IPS DF 4.7 (cell line): ENCODE measurements at regions not wholly inside any gene's neighbourhood (a gene's known extent, or its start where the extent isn't known, plus 50 kb on each side); places are given as distances from the start of the nearest gene placed in this dataset.
"Not testable (repeated sequence)": the region's sequence is repeated elsewhere in the genome, so short reads cannot be mapped to it uniquely, and the experiment has no call there.

Experiments
- DNase-seq: peaks from one replicate; pipeline ENCODE4 v3.0.0-alpha.2; 2013; ENCODE audit warnings: low spot score; ENCODE audit errors: extremely low read depth

DNA sequence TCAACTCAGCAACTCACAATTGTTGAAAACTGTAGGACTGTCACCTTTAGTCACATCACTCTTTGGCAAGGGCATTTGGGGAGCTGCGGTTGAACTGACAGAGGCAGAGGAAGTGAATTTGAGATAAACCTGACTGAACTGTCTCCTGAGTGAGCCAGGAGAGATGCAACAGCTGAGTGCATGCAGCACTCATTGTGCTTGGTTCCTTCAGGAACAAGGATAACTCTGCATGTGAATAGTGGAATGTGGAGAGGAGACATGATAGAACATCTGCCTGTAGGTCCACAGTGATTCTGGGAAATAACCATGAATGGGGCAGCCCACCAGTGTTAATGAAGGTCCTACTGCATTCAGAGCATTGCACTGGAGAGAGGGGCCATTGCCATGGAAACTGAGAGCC lies 494.7 kb downstream of the STK39 start:
- DNase-seq, result no peak

GRCh38 chr2:167750675-167751074 lies 496.7 kb downstream of the STK39 start:
- DNase-seq, result no peak

GRCh38 chr2:167749660-167750059 lies 497.7 kb downstream of the STK39 start:
- DNase-seq, result no peak

- DNase-seq, result no peak
Observed at GRCh38 chr2:167749016-167749415, 498.4 kb downstream of the STK39 start.

- no peak for DNase-seq
Observed at GRCh38 chr2:167748536-167748935, 498.9 kb downstream of the STK39 start.

- DNase-seq, result no peak
Observed at GRCh38 chr2:167745667-167746066, 501.7 kb downstream of the STK39 start.

- not testable (repeated sequence) for DNase-seq
Observed at GRCh38 chr2:167739921-167740320, 507.5 kb downstream of the STK39 start.

DNA sequence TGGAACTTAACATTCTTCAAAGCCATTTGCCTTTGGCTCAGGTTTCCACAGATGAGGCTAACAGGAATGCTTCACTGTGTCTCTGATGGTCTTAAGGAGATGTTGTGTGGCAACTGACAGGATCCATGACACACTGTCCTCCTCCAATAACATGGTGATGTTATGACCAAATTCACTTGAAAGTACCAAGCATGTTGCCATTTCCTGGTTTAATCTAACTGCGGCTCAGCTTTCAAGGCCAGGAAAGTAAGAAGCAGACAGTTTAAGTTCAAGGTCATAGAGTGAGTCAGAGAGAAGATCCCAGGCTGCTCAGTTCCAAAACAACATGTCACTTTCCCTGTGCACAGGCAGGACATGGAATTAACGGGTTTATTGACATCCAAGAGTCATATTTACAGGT lies 513.6 kb downstream of the STK39 start:
- no peak for DNase-seq

DNA sequence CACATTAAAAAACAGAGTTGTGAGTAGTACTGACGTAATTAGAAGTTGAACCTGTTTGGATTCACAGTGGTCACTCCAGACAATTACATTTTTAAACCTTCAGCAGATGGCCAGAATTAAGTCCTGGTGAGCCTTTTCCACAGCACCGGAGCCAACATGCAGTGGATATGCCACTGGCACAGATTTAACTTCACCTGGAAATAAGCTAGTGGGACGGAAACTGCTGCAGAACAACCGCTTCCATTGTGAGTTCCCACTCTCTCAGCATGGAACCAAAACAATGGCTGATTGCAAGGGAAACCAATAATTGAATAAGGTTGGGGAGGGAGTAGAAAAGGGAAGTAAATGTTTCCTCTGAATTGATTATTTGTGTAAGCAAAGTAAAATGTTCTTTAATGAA lies 515.1 kb downstream of the STK39 start:
- DNase-seq, result no peak

GRCh38 chr2:167729911-167730310 lies 517.5 kb downstream of the STK39 start:
- DNase-seq, result no peak

DNA sequence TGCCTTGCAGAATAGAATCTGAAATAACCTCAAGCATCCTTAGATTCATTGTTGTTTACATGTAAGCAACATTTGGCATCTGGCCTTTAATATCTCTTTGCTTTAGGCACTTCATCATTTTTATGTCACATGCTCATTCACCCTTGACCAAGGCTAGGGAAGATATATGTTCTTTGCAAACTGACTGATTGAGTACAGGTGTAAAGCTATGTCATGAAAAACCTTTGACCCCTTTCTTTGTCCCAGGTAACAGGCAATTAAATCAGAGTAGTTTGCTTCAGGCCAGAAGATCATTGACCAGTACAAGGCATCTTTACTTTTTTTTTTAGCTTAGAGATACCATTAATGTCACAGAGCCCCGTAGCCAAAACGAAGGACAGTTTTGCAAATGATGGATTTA lies 520.6 kb downstream of the STK39 start:
- no peak for DNase-seq

DNA sequence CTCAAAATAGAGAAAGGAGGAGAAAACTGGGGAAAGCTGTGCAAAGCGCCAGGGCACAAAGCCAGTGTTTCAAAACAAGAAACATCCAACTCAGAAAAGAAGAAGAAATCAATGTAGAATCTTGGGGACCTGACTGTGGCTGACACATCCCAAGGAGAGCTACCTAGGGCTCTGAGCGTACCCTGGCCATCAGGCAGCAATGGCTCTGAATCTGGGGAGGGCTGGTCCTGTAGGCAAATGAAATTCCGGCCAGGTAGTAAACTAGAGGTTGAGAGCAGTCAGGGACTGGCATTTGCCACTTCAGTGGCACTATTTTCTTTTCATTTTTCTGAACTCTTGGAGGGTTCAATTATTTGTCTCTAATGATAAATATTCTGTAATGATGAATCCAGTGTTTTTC lies 525.8 kb downstream of the STK39 start:
- DNase-seq, result no peak

DNA sequence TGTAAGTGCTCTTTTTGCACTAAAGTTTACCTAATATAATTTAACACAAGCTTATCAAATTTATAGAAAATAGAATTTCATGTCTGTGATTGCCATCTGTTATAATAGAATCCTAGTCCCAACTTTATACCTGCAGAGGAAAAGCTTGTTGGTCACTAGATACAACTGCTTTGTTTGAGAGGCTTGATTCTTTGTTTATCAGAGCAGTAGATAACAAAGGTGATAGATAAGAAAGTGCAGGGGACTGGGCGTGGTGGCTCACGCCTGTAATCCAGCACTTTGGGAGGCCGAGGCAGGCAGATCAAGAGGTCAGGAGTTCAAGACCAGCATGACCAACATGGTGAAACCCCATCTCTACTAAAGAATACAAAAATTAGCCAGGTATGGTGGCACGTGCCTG lies 528.0 kb downstream of the STK39 start:
- no peak for DNase-seq

DNA sequence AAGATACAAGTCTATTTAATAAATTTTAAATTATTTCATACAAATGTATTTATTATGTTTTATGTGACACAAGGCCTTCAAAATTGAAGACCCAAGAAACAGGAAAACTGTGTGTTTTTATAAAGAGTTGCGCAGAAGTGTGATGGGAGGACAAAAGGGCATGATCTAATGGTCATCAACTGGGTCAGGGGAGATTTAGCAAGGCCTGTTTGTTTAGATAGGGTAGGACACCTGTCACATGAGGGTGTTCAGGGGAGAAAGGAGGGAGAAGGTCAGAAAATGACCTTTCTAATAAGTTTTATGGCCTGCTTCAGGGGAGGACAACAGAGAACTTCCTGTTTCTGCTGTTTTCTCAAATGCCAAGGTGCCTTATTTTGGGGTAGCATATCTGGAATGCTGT lies 528.8 kb downstream of the STK39 start:
- no peak for DNase-seq

DNA sequence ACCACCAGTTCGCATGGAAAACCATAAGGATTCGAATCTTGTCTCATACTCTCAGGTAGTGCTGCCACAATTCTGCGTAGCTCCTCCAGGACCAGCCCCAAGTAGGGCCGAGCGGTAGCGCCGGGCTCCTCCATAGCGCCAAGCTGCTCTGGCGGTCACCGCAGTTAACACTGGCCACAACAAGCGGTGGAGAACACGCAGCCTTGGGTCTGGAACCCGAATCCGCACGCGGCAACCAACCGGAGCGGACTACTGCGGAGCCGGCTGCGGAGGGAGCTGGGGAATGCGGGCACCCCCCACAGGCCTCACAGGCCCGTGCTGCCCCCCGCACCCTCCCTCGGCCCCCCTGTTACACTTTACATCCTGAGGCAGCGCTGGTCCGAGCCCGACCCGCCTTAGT lies 531.5 kb downstream of the STK39 start:
- DNase-seq, result no peak

- DNase-seq, result not testable (repeated sequence)
Observed at GRCh38 chr2:167715498-167715897, 531.9 kb downstream of the STK39 start.

DNA sequence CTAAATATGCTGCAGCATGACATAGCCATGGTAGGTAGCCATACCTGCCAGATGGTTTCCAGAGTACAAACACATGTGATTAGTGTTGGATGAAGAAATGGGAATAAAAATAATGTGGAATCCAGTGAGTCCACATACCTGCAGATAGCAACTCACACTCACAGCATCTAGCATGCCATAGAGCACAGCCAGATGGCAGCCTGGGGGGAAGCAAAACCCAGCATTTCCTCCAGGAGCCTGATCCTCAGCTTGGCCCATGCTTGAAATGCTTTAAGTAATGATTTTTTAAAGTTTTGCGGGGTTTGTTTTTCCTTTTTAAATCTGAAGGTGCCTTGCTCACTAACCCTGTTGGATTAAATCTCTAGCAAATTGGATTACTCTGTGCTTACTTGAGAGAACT lies 535.1 kb downstream of the STK39 start:
- DNase-seq, result no peak

DNA sequence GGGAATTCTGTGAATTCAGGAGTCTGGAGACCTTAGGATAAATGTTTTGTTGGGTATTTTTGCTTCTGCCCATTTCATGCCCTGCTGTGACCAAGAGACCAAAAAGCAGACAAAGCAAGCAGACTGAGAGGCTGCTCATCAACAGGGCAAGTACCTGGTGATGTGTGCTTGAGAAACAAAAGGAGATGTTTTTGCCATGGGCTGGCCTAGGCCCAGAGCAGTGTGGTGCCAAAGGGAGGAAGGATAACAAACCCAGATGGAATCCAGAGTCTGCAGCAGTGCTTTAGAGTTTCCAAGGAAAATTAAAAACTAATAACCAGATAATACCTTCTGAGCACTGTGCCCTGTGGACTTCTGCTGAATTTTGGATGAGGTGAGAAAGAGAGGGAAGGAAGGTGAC lies 538.4 kb downstream of the STK39 start:
- no peak for DNase-seq

DNA sequence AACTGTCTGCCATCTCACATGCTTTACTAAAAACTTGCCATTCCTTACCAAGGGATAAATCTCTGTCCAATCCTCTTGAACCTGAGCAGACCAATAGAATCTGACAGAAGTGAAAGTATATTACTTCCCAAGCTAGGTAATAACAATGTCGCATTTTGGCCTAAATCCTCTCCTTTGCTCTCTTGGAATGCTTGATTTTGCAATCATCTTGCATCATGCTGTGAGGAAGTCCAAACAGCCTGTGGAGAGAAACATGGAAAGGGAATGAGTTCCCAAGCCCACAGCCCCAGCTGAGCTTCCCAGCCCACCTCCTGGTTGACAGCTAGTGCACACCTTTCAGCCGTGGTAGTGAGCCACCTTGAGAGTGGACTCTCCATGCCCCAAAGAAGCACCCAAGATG lies 540.6 kb downstream of the STK39 start:
- DNase-seq, result no peak

GRCh38 chr2:167703441-167703840 lies 544.0 kb downstream of the STK39 start:
- DNase-seq, result no peak

GRCh38 chr2:167702227-167702626 lies 545.2 kb downstream of the STK39 start:
- no peak for DNase-seq

- no peak for DNase-seq
Observed at GRCh38 chr2:167701651-167702050, 545.7 kb downstream of the STK39 start.

DNA sequence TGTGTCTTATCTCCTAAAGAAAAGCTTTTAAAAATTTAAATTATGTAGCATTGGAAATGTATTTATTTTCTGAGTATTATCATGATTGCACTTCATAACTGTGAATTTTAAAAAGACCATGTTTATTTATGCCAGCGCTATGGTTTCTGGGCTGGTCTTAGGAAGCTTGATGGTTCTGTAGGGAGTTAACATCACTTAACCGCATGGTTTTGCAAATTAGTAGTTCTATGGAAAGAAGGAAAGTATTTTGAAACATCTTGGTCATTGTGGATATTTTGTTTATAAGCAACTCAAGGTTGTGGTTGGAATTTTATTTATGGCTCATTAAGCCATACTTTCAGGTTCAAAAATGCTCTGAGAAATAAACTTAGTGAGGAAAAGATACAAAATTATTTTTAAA lies 549.4 kb downstream of the STK39 start:
- DNase-seq, result no peak

DNA sequence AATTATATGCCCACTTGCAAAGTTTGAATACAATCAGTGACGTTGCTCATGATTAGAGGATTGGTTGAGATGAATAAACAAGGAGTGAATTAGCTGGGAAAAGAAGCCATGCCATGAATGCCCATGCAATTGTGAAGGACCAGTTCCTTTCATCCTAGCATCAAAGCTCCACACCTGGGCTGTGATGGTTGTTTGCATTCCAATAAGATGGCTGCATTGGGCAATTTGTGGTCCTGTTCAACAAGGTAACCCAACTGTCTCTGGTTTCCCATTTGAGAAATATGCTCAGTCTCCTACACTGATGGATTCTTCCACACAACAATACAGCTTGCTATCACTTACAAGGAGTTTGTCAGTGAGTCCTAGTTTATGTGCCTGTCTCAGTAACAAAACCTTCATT lies 550.2 kb downstream of the STK39 start:
- DNase-seq, result peak; percentile 38
